ENCODE measurements at regions not wholly inside any gene's neighbourhood (a gene's known extent, or its start where the extent isn't known, plus 50 kb on each side); places are given as distances from the start of the nearest gene placed in this dataset.
A peak's percentile ranks its signal among the peaks of the same experiment; 100 is the strongest.

DNA sequence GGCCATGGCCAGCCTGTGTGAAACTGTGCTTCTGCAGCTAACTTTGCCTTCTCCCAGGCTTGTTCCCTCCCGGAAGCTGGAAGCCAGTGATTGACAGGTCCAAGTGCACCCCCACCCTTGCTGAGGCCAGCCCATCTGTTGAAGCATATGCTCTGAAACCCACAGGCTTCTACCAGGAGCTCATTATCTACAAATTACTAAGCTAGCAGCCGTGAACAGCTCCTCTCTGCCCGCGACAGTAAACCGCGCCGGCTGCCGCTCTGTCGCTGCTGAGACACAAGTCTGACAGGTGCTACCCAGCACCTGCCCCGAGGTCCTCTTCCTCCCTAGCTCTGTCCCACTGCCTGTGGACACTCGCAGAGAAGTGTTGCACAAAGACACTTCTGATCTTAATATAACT is 490.9 kb downstream of the GADD45G start:
- no peak overlapping the region for H3K27ac ChIP-seq
- H3K27me3 ChIP-seq = no peaks in the 10 kb centered on the region
- H3K4me1 ChIP-seq = no peaks in the 10 kb centered on the region
- 45 to 50% methylated on average over 3 to 11 of the region's 11 CpGs for WGBS, 2 donors
- H3K36me3 ChIP-seq = no peaks in the 10 kb centered on the region
- H3K9me3 ChIP-seq = no peaks in the 10 kb centered on the region
- H3K4me3 ChIP-seq = no peak overlapping the region
- TF ChIP-seq POLR2AphosphoS5 (IDR thresholded peaks at IDR 0.05) (no peak), POLR2A (IDR thresholded peaks at IDR 0.05) (no peak), EP300 (IDR thresholded peaks at IDR 0.05) (no peak)
- TF ChIP-seq, protein P1, sequence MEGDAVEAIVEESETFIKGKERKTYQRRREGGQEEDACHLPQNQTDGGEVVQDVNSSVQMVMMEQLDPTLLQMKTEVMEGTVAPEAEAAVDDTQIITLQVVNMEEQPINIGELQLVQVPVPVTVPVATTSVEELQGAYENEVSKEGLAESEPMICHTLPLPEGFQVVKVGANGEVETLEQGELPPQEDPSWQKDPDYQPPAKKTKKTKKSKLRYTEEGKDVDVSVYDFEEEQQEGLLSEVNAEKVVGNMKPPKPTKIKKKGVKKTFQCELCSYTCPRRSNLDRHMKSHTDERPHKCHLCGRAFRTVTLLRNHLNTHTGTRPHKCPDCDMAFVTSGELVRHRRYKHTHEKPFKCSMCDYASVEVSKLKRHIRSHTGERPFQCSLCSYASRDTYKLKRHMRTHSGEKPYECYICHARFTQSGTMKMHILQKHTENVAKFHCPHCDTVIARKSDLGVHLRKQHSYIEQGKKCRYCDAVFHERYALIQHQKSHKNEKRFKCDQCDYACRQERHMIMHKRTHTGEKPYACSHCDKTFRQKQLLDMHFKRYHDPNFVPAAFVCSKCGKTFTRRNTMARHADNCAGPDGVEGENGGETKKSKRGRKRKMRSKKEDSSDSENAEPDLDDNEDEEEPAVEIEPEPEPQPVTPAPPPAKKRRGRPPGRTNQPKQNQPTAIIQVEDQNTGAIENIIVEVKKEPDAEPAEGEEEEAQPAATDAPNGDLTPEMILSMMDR (IDR thresholded peaks at IDR 0.05) = no peak
- DNase-seq (no peak), ATAC-seq (ENCODE audit: low FRiP score in 2 of 2) (no peak)

DNA sequence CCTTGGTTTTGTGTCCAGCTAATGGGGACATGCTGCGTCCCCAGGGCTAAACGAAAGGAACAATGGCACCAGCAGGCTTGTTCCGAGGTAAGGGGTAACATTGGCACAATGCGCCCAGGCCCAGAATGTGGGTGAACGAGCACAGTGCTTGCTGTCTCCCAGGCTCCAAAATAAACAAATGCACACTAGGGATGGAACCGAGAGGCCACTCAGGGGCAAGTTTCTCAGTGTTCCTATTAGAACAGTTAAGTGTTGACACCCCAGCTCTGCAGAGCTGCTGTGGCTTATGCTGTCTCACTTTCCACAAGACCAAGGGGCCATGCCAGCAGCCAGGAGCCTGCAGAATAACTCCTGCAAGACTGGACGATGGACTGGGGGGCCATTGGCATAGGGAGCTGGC is 492.4 kb downstream of the GADD45G start:
- DNase-seq = no peak
- Histone ChIP-seq H3K36me3 (no peaks in the 10 kb centered on the region), H3K27me3 (no peaks in the 10 kb centered on the region), H3K4me3 (no peak overlapping the region), H3K9me3 (no peaks in the 10 kb centered on the region), H3K27ac (no peak overlapping the region), H3K4me1 (peaks cover 0 to 4% (median 2%) of the 10 kb centered on the region in 4 donors)
- 84 to 94% methylated on average over 7 of the region's 7 CpGs for WGBS, 2 donors
- ATAC-seq (ENCODE audit: low FRiP score in 2 of 2) = no peak
- TF ChIP-seq POLR2A (IDR thresholded peaks at IDR 0.05) = no peak
- no peak for TF ChIP-seq EP300 (IDR thresholded peaks at IDR 0.05)
- TF ChIP-seq POLR2AphosphoS5 (IDR thresholded peaks at IDR 0.05) = no peak
- TF ChIP-seq, protein P1 (IDR thresholded peaks at IDR 0.05) = no peak

DNA sequence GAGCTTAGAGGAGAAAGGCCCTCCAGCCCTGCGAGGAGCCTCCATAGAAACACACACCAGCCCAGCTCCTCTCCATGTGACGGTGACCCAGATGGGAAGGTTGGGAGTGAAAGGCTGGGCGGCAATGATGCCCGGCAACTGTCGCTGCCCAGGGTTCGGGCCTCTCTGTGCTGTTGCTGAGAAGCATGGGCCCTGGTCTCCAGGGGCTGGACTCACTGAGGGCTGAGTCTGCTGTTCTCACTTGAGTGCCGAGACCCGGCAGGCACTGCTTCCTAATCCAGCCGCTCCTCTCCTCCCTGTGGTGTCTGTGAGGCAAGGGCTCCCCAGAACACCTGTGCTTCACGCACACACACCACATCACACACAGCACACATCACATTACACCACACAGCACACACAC is 493.6 kb downstream of the GADD45G start:
- H3K27ac ChIP-seq = no peak overlapping the region
- H3K27me3 ChIP-seq = no peaks in the 10 kb centered on the region
- WGBS, 2 donors = 91 to 93% methylated on average over 2 to 10 of the region's 10 CpGs
- H3K36me3 ChIP-seq = no peaks in the 10 kb centered on the region
- H3K4me3 ChIP-seq = no peak overlapping the region
- DNase-seq = no peak
- ATAC-seq (ENCODE audit: low FRiP score in 2 of 2) = no peak
- TF ChIP-seq EP300 (IDR thresholded peaks at IDR 0.05) = no peak
- TF ChIP-seq POLR2AphosphoS5 (IDR thresholded peaks at IDR 0.05) = no peak
- no peak for TF ChIP-seq POLR2A (IDR thresholded peaks at IDR 0.05)
- TF ChIP-seq, protein P1 (IDR thresholded peaks at IDR 0.05) = no peak
- H3K9me3 ChIP-seq = no peaks in the 10 kb centered on the region
- H3K4me1 ChIP-seq = peaks cover 0 to 4% (median 3%) of the 10 kb centered on the region in 4 donors

DNA sequence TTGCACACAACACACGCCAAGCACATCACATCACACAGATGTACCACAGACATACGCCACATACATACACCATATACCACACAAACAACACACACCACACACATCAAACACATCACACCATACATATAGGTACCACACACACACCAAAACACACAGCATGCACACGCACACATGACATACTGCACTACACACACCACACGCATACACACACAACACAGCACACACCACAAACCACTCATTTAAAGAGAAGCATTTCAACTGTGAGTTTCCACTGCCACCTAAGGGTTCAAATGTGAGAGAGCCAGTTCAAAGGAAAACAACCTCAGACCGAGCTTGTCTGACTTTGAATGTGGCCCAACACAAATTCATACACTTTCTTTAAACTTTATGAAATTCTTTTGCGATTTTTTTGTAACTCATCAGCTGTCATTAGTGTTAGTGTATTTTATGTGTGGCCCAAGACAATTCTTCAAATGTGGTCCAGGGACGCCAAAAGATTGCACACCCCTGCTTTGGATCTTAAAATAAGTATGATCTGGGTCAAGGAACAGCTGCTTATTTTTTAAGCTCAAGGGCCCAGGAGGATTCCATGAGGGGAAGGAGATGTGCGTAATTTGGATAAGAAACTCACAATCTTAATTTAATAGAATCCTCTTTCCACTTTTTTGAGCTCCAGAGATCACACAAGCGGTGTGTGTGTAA is 494.6 kb downstream of the GADD45G start:
- Histone ChIP-seq H3K27ac (no peak overlapping the region), H3K9me3 (no peaks in the 10 kb centered on the region), H3K4me3 (no peak overlapping the region), H3K36me3 (no peaks in the 10 kb centered on the region), H3K27me3 (no peaks in the 10 kb centered on the region), H3K4me1 (peaks cover 0 to 4% (median 3%) of the 10 kb centered on the region in 4 donors)
- no peak for DNase-seq
- TF ChIP-seq, protein P1 (IDR thresholded peaks at IDR 0.05) = peak in 5 of 6 experiments; percentile 27 to 66 (median 42)
- TF ChIP-seq EP300 (IDR thresholded peaks at IDR 0.05) (no peak), POLR2AphosphoS5 (IDR thresholded peaks at IDR 0.05) (no peak), POLR2A (IDR thresholded peaks at IDR 0.05) (no peak)
- ATAC-seq (ENCODE audit: low FRiP score in 2 of 2) = peak; percentile 32 to 45
- WGBS, 2 donors = 63 to 70% methylated on average over 9 of the region's 9 CpGs

DNA sequence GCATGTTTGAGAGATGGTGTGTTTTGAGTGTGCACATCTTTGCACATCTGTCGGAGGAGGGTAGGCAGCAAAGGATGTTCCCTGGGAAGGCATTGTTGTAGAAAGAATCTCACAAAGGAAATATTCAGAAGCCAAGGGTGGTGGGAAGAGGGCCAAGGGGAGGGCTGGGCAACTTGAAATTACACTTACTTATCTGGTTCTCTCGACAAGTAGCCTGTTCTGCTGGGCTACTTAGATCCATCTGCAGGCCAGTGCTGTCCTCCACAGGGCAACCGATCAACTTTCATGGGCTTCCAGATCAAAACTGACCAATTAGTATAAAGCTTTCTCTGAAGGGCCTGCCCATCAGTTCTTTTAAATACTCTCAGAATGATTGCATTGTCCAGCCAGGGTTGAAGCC is 495.2 kb downstream of the GADD45G start:
- TF ChIP-seq POLR2A (IDR thresholded peaks at IDR 0.05) (no peak), POLR2AphosphoS5 (IDR thresholded peaks at IDR 0.05) (no peak), EP300 (IDR thresholded peaks at IDR 0.05) (no peak)
- TF ChIP-seq, protein P1 (IDR thresholded peaks at IDR 0.05) = no peak
- ATAC-seq (ENCODE audit: low FRiP score in 2 of 2) (no peak), DNase-seq (no peak)
- no peaks in the 10 kb centered on the region for H3K9me3 ChIP-seq
- no peaks in the 10 kb centered on the region for H3K36me3 ChIP-seq
- no peaks in the 10 kb centered on the region for H3K27me3 ChIP-seq
- H3K27ac ChIP-seq = no peak overlapping the region
- 63 to 69% methylated on average over 3 of the region's 3 CpGs for WGBS, 2 donors
- H3K4me3 ChIP-seq = no peak overlapping the region
- H3K4me1 ChIP-seq = peaks cover 0 to 4% (median 3%) of the 10 kb centered on the region in 4 donors

Data from upper lobe of left lung (tissue), 6 donors.